GM12892 (cell line): ENCODE measurements at regions not wholly inside any gene's neighbourhood (a gene's known extent, or its start where the extent isn't known, plus 50 kb on each side); places are given as distances from the start of the nearest gene placed in this dataset.
"Not testable (repeated sequence)": the region's sequence is repeated elsewhere in the genome, so short reads cannot be mapped to it uniquely, and the experiment has no call there.

Source experiments
- POLR2AphosphoS5 ChIP-seq: IDR thresholded peaks from 2 replicates; pipeline ENCODE4 v1.6.1; 2011; ENCODE audit warnings: low read depth, low read length, control low read depth
- TAF1 ChIP-seq: IDR thresholded peaks from 2 replicates; pipeline ENCODE4 v1.6.1; 2011; ENCODE audit warnings: low read depth, mild to moderate bottlenecking, control low read depth, low read length, borderline replicate concordance

GRCh38 chr15:44838929-44839328, 102.6 kb downstream of the TRIM69 start:
- TF ChIP-seq POLR2AphosphoS5, TAF1: not testable (repeated sequence)
